ENCODE measurements at regions not wholly inside any gene's neighbourhood (a gene's known extent, or its start where the extent isn't known, plus 50 kb on each side); places are given as distances from the start of the nearest gene placed in this dataset.

- no peak overlapping the region for H2BK120ac ChIP-seq (ENCODE audit: low read depth, low read length, poor library complexity, severe bottlenecking)
- H3K9me3 ChIP-seq (ENCODE audit: control insufficient read depth, low read depth, low read length): no peaks in the 10 kb centered on the region
- no peak overlapping the region for H2BK5ac ChIP-seq (ENCODE audit: insufficient read length, low read length)
- no peaks in the 10 kb centered on the region for H4K20me1 ChIP-seq (ENCODE audit: control insufficient read depth, insufficient read depth, insufficient read length)
- H4K91ac ChIP-seq (ENCODE audit: insufficient read length, low read depth, low read length): no peak overlapping the region
- no peak overlapping the region for H3K4ac ChIP-seq (ENCODE audit: low read depth, low read length)
- H3K79me2 ChIP-seq (ENCODE audit: insufficient read depth, low read length): no peaks in the 10 kb centered on the region
- no peaks in the 10 kb centered on the region for H3K27me3 ChIP-seq (ENCODE audit: insufficient read depth, low read length)
- no peak overlapping the region for H3K4me3 Mint-ChIP-seq
- no peak overlapping the region for H2BK12ac ChIP-seq (ENCODE audit: insufficient read length, low read depth, low read length)
- H3K27ac Mint-ChIP-seq: no peak overlapping the region
- no peaks in the 10 kb centered on the region for H3K23me2 ChIP-seq (ENCODE audit: insufficient read length, low read depth, low read length, poor library complexity, severe bottlenecking)
- no peak overlapping the region for H4K5ac ChIP-seq (ENCODE audit: insufficient read length, low read depth, low read length)
- no peak overlapping the region for H2AK5ac ChIP-seq (ENCODE audit: insufficient read length, low read length)
- H3K4me1 ChIP-seq (ENCODE audit: insufficient read depth, low read length): peaks cover 8% of the 10 kb centered on the region; the same call in 1 of the 2 replicates
- no peak overlapping the region for H3K56ac ChIP-seq (ENCODE audit: insufficient read length, low read depth, low read length)
- no peak overlapping the region for H3K9ac ChIP-seq (ENCODE audit: extremely low read depth, insufficient read length, low read length)
- no peaks in the 10 kb centered on the region; a peak in 1 of 7 replicates for H3K36me3 Mint-ChIP-seq (ENCODE audit: insufficient read depth in 1 of 3, low read depth in 3 of 3)
- H4K8ac ChIP-seq (replicated peaks; ENCODE audit: insufficient read length, low read depth, low read length): no peak overlapping the region
- H3K79me1 ChIP-seq (ENCODE audit: insufficient read depth, low read depth, low read length, poor library complexity, severe bottlenecking): no peaks in the 10 kb centered on the region
- H3K4me2 ChIP-seq (ENCODE audit: insufficient read depth, insufficient read length, low read length): peak overlapping the region; percentile 28
- H3K14ac ChIP-seq (ENCODE audit: insufficient read depth, low read length): no peak overlapping the region
- no peaks in the 10 kb centered on the region for H3K27me3 Mint-ChIP-seq (ENCODE audit: low read depth)
- H3K9me3 Mint-ChIP-seq: no peaks in the 10 kb centered on the region; a peak in 1 of 5 replicates
- no peak overlapping the region for H3T11ph ChIP-seq (ENCODE audit: low read length)
- no peak overlapping the region for H3K18ac ChIP-seq (ENCODE audit: insufficient read length, low read depth, low read length)
- TF ChIP-seq CTCF (conservative IDR thresholded peaks at IDR 0.05): no peak
- no peak overlapping the region for H2AFZ ChIP-seq (ENCODE audit: low read length)
- H2BK20ac ChIP-seq (ENCODE audit: low read depth, low read length, poor library complexity, severe bottlenecking): no peak overlapping the region
- H3K4me1 Mint-ChIP-seq: peaks cover 22 to 33% of the 10 kb centered on the region in 2 experiments
- no peak for DNase-seq
- no peak overlapping the region for H2BK15ac ChIP-seq (ENCODE audit: low read depth, low read length)
- no peak overlapping the region for H3K27ac ChIP-seq (ENCODE audit: insufficient read length, low read depth, low read length)
- H3K23ac ChIP-seq (ENCODE audit: insufficient read length, low read depth, low read length): no peak overlapping the region
These were observed 90.2 kb upstream of the EEF1E1 start for GRCh38 chr6:8192597-8192996.

All from H9 (cell line).